Suprapubic skin (tissue), 4 donors: ENCODE measurements at regions not wholly inside any gene's neighbourhood (a gene's known extent, or its start where the extent isn't known, plus 50 kb on each side); places are given as distances from the start of the nearest gene placed in this dataset.
"Not testable (repeated sequence)": the region's sequence is repeated elsewhere in the genome, so short reads cannot be mapped to it uniquely, and the experiment has no call there.

Source experiments
- DNase-seq, 2 donors: peaks; one replicate each; pipeline ENCODE4 v3.0.0-alpha.2; 2019; ENCODE audit warnings: low spot score in 2 of 2
- H3K27ac ChIP-seq: fragments of 200-600 bp; sonication (generic); one replicate; pipeline ENCODE4 v1.5.1; 2019
- H3K27me3 ChIP-seq: fragments of 200-600 bp; sonication (generic); one replicate; pipeline ENCODE4 v1.5.1; 2019
- H3K36me3 ChIP-seq: fragments of 200-600 bp; sonication (generic); one replicate; pipeline ENCODE4 v1.5.1; 2019
- H3K4me1 ChIP-seq: fragments of 200-600 bp; sonication (generic); one replicate; pipeline ENCODE4 v1.5.1; 2019
- H3K4me3 ChIP-seq: fragments of 200-600 bp; sonication (generic); one replicate; pipeline ENCODE4 v1.5.1; 2019; ENCODE audit warnings: mild to moderate bottlenecking
- H3K9me3 ChIP-seq: fragments of 200-600 bp; sonication (generic); one replicate; pipeline ENCODE4 v1.5.1; 2019
- CTCF ChIP-seq, 2 donors: fragments of 200-600 bp in 1 of 2; fragments of 450-650 bp in 1 of 2; sonication (generic) in 1 of 2; IDR thresholded peaks; one replicate each; pipeline ENCODE4 v1.5.1; 2016 to 2019; ENCODE audit warnings: antibody characterized with exemption in 2 of 2, mild to moderate bottlenecking in 1 of 2, moderate library complexity in 1 of 2
- EP300 ChIP-seq: sonication (generic); formaldehyde crosslinking; IDR thresholded peaks from one replicate; pipeline ENCODE4 v1.6.1; 2017; ENCODE audit warnings: antibody characterized with exemption
- POLR2A ChIP-seq, 2 donors: fragments of 450-650 bp; IDR thresholded peaks; one replicate each; pipeline ENCODE4 v1.6.1; 2017; ENCODE audit warnings: antibody characterized with exemption in 2 of 2, mild to moderate bottlenecking in 2 of 2, moderate library complexity in 2 of 2
- POLR2AphosphoS5 ChIP-seq, 3 donors: sonication (generic); formaldehyde crosslinking; IDR thresholded peaks; one replicate each; pipeline ENCODE4 v1.6.1; 2017; ENCODE audit warnings: antibody characterized with exemption in 3 of 3
- WGBS: methylation state at CpG from one replicate; pipeline ENCODE4 v1.1.5; 2018; 5-methylcytosine and 5-hydroxymethylcytosine counted together

GRCh38 chr4:53844133-53844532 is 220.3 kb downstream of the CHIC2 start:
- DNase-seq = no peak
- Histone ChIP-seq H3K27me3 (no peaks in the 10 kb centered on the region), H3K4me3 (no peak overlapping the region), H3K9me3 (no peaks in the 10 kb centered on the region), H3K4me1 (no peaks in the 10 kb centered on the region), H3K27ac (no peak overlapping the region), H3K36me3 (no peaks in the 10 kb centered on the region)
- 67% methylated on average over 3 of the region's 3 CpGs for WGBS
- TF ChIP-seq EP300 (no peak), POLR2AphosphoS5 (IDR thresholded peaks at IDR 0.05) (no peak), POLR2A (IDR thresholded peaks at IDR 0.05) (no peak), CTCF (IDR thresholded peaks at IDR 0.05) (no peak)

DNA sequence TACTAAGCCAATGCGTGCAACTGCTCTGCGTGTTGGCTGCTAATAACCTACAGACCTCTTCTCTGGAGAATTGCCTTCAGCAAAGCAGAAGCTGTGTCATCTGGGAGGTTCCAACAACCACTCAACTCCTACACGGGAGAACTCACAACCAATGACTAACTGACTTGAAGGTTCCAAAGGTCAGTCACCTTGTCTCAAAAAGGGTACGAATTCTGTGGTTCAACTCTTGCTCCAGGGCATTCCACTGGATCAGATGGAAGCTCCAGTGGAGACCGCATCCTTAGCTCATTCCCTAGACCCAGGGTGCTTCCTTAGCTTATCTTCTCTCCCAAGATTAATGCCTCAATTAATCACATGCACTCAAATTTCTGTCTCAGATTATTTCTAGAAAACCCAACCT is 222.7 kb downstream of the CHIC2 start:
- no peak for DNase-seq
- no peaks in the 10 kb centered on the region for H3K36me3 ChIP-seq
- TF ChIP-seq POLR2A (IDR thresholded peaks at IDR 0.05) (no peak), CTCF (IDR thresholded peaks at IDR 0.05) (no peak), POLR2AphosphoS5 (IDR thresholded peaks at IDR 0.05) (no peak), EP300 (no peak)

GRCh38 chr4:53840643-53841042 is 223.8 kb downstream of the CHIC2 start:
- Histone ChIP-seq H3K4me1 (no peaks in the 10 kb centered on the region), H3K36me3 (no peaks in the 10 kb centered on the region), H3K4me3 (no peak overlapping the region), H3K27me3 (no peaks in the 10 kb centered on the region), H3K27ac (no peak overlapping the region), H3K9me3 (no peaks in the 10 kb centered on the region)
- no peak for DNase-seq
- TF ChIP-seq POLR2A (IDR thresholded peaks at IDR 0.05) (no peak), CTCF (IDR thresholded peaks at IDR 0.05) (no peak), POLR2AphosphoS5 (IDR thresholded peaks at IDR 0.05) (no peak), EP300 (no peak)
- WGBS = 65% methylated on average over 2 of the region's 2 CpGs

More for the DNA sequence above, 222.7 kb downstream of the CHIC2 start:
- H3K4me3 ChIP-seq = no peak overlapping the region
- H3K9me3 ChIP-seq = no peaks in the 10 kb centered on the region
- WGBS = 79% methylated on average over 5 of the region's 5 CpGs
- H3K4me1 ChIP-seq = no peaks in the 10 kb centered on the region
- H3K27me3 ChIP-seq = no peaks in the 10 kb centered on the region
- no peak overlapping the region for H3K27ac ChIP-seq

- not testable (repeated sequence) for H3K27me3 ChIP-seq, H3K4me1 ChIP-seq, DNase-seq, H3K27ac ChIP-seq, H3K9me3 ChIP-seq, H3K36me3 ChIP-seq, H3K4me3 ChIP-seq
- WGBS = 89% methylated on average over 7 of the region's 7 CpGs
Measured at GRCh38 chr4:53833302-53834003, 231.0 kb downstream of the CHIC2 start.

- no peak overlapping the region for H3K27ac ChIP-seq
- H3K36me3 ChIP-seq = no peaks in the 10 kb centered on the region
- 93% methylated on average over 1 of the region's 1 CpG for WGBS
- no peaks in the 10 kb centered on the region for H3K27me3 ChIP-seq
- no peak overlapping the region for H3K4me3 ChIP-seq
- no peaks in the 10 kb centered on the region for H3K4me1 ChIP-seq
- H3K9me3 ChIP-seq = peaks cover 3% of the 10 kb centered on the region
- no peak for DNase-seq
- no peak for TF ChIP-seq POLR2AphosphoS5 (IDR thresholded peaks at IDR 0.05)
- TF ChIP-seq EP300 = no peak
- no peak for TF ChIP-seq CTCF (IDR thresholded peaks at IDR 0.05)
- TF ChIP-seq POLR2A (IDR thresholded peaks at IDR 0.05) = no peak
Measured at GRCh38 chr4:53832549-53832948, 231.9 kb downstream of the CHIC2 start.

DNA sequence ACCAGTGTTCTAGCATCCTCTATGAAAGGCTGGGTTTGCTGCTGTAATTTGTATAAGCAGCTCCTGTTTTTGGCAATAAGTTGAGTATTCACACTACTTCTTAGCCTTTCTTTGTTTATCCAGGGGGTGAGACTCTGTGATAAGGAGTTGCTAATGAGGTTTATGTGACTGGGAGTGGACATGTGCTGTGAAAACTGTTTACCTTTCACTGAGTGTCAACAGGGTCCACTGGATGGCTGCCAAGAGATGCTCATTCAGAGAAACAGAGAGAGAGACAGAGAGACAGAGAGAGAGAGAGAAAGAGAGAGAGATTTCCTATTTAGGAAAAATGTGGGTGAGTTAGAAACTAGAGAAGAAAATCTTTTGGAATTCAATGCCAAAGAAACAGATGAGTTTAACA is 233.9 kb downstream of the CHIC2 start:
- Histone ChIP-seq H3K4me3 (no peak overlapping the region), H3K27me3 (no peaks in the 10 kb centered on the region), H3K4me1 (no peaks in the 10 kb centered on the region), H3K27ac (no peak overlapping the region), H3K36me3 (no peaks in the 10 kb centered on the region), H3K9me3 (peaks cover 3% of the 10 kb centered on the region)
- no peak for DNase-seq
- TF ChIP-seq EP300 = no peak
